ENCODE measurements at regions not wholly inside any gene's neighbourhood (a gene's known extent, or its start where the extent isn't known, plus 50 kb on each side); places are given as distances from the start of the nearest gene placed in this dataset.

GRCh38 chr9:110136802-110137201 lies 71.2 kb downstream of the C9orf152 start:
- no peak for TF ChIP-seq EZH2 (IDR thresholded peaks at IDR 0.05; ENCODE audit: borderline replicate concordance, low read depth, low read length, severe bottlenecking)
- TF ChIP-seq, protein P1, sequence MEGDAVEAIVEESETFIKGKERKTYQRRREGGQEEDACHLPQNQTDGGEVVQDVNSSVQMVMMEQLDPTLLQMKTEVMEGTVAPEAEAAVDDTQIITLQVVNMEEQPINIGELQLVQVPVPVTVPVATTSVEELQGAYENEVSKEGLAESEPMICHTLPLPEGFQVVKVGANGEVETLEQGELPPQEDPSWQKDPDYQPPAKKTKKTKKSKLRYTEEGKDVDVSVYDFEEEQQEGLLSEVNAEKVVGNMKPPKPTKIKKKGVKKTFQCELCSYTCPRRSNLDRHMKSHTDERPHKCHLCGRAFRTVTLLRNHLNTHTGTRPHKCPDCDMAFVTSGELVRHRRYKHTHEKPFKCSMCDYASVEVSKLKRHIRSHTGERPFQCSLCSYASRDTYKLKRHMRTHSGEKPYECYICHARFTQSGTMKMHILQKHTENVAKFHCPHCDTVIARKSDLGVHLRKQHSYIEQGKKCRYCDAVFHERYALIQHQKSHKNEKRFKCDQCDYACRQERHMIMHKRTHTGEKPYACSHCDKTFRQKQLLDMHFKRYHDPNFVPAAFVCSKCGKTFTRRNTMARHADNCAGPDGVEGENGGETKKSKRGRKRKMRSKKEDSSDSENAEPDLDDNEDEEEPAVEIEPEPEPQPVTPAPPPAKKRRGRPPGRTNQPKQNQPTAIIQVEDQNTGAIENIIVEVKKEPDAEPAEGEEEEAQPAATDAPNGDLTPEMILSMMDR (IDR thresholded peaks at IDR 0.05; ENCODE audit: extremely low read depth in 1 of 2, insufficient read depth in 1 of 2, low read depth in 1 of 2, low read length in 2 of 2): no peak
- no peak for TF ChIP-seq POLR2AphosphoS5 (IDR thresholded peaks at IDR 0.05; ENCODE audit: insufficient read depth, low read depth, low read length)
- TF ChIP-seq MAX (IDR thresholded peaks at IDR 0.05; ENCODE audit: insufficient read depth, insufficient read length): no peak

All from endothelial cell of umbilical vein (primary cell).